Neuronal stem cell (in vitro differentiated cells): ENCODE measurements at regions not wholly inside any gene's neighbourhood (a gene's known extent, or its start where the extent isn't known, plus 50 kb on each side); places are given as distances from the start of the nearest gene placed in this dataset.

Source experiments
- DNase-seq: peaks from one replicate; pipeline ENCODE4 v3.0.0-alpha.2; 2013; ENCODE audit warnings: low spot score
- H2AFZ ChIP-seq: one replicate; pipeline ENCODE4 v1.6.1; 2013; ENCODE audit warnings: mild to moderate bottlenecking, low read length, inconsistent platforms
- H2AK5ac ChIP-seq: 2 replicates; pipeline ENCODE4 v1.6.1; 2013; ENCODE audit warnings: low read depth, mild to moderate bottlenecking, inconsistent platforms, low read length, moderate library complexity, mixed read lengths
- H2BK120ac ChIP-seq: 2 replicates; pipeline ENCODE4 v1.6.1; 2013; ENCODE audit warnings: low read depth, mild to moderate bottlenecking, inconsistent platforms, low read length, moderate library complexity, mixed read lengths
- H2BK12ac ChIP-seq: one replicate; pipeline ENCODE4 v1.6.1; 2013; ENCODE audit warnings: low read length, inconsistent platforms
- H2BK15ac ChIP-seq: 2 replicates; pipeline ENCODE4 v1.6.1; 2013; ENCODE audit warnings: mild to moderate bottlenecking, low read length, inconsistent platforms, mixed read lengths
- H2BK5ac ChIP-seq: one replicate; pipeline ENCODE4 v1.6.1; 2013; ENCODE audit warnings: inconsistent platforms, mild to moderate bottlenecking, low read length, moderate library complexity
- H3K14ac ChIP-seq: one replicate; pipeline ENCODE4 v1.6.1; 2013; ENCODE audit warnings: low read length, inconsistent platforms
- H3K18ac ChIP-seq: 2 replicates; pipeline ENCODE4 v1.6.1; 2013; ENCODE audit warnings: low read length, inconsistent platforms
- H3K23ac ChIP-seq: 2 replicates; pipeline ENCODE4 v1.6.1; 2013; ENCODE audit warnings: low read depth, mild to moderate bottlenecking, mixed read lengths, low read length, inconsistent platforms; ENCODE audit not compliant: poor library complexity
- H3K27ac ChIP-seq: replicated peaks from 3 replicates; pipeline ENCODE4 v1.5.1; 2013; ENCODE audit warnings: low read length, inconsistent platforms
- H3K27me3 ChIP-seq, 3 experiments: 2 replicates each; pipeline ENCODE4 v1.6.1; 2013; ENCODE audit warnings: low read length in 3 of 3, mild to moderate bottlenecking in 2 of 3, inconsistent platforms in 1 of 3, low read depth in 1 of 3, mixed read lengths in 1 of 3, moderate library complexity in 1 of 3; ENCODE audit not compliant: control insufficient read depth in 3 of 3, insufficient read depth in 3 of 3
- H3K36me3 ChIP-seq, 2 donors: replicated peaks in 1 of 2; 2 replicates each; pipeline ENCODE4 v1.6.1; 2013; ENCODE audit warnings: low read length in 2 of 2; ENCODE audit not compliant: control insufficient read depth in 2 of 2, insufficient read depth in 2 of 2
- H3K4ac ChIP-seq: 2 replicates; pipeline ENCODE4 v1.6.1; 2013; ENCODE audit warnings: inconsistent platforms, mild to moderate bottlenecking, low read length, moderate library complexity
- H3K4me1 ChIP-seq, 2 donors: 1 replicate in 1 of 2; 2 replicates in 1 of 2; pipeline ENCODE4 v1.6.1; 2013; ENCODE audit warnings: low read length in 2 of 2, low read depth in 1 of 2; ENCODE audit not compliant: control insufficient read depth in 2 of 2, insufficient read depth in 1 of 2
- H3K4me2 ChIP-seq: one replicate; pipeline ENCODE4 v1.6.1; 2013; ENCODE audit warnings: mild to moderate bottlenecking, low read length, inconsistent platforms; ENCODE audit not compliant: insufficient read depth, poor library complexity, severe bottlenecking
- H3K4me3 ChIP-seq, 2 donors: 2 replicates each; pipeline ENCODE4 v1.5.1; 2013; ENCODE audit warnings: low read length in 2 of 2, mild to moderate bottlenecking in 2 of 2, inconsistent platforms in 1 of 2, moderate library complexity in 1 of 2
- H3K79me1 ChIP-seq: one replicate; pipeline ENCODE4 v1.6.1; 2013; ENCODE audit warnings: low read depth, mild to moderate bottlenecking, inconsistent platforms, low read length, moderate library complexity
- H3K9ac ChIP-seq: one replicate; pipeline ENCODE4 v1.6.1; 2013; ENCODE audit warnings: mild to moderate bottlenecking, low read depth, low read length, inconsistent platforms; ENCODE audit not compliant: poor library complexity
- H3K9me3 ChIP-seq, 2 donors: replicated peaks in 1 of 2; 2 replicates each; pipeline versions ENCODE3 to v1.6.1; 2013; ENCODE audit warnings: low read length in 2 of 2, mild to moderate bottlenecking in 2 of 2, inconsistent platforms in 1 of 2, low read depth in 1 of 2, mixed read lengths in 1 of 2, moderate library complexity in 1 of 2; ENCODE audit not compliant: control insufficient read depth in 2 of 2, insufficient read depth in 1 of 2
- H4K8ac ChIP-seq: one replicate; pipeline ENCODE4 v1.6.1; 2013; ENCODE audit warnings: low read depth, mild to moderate bottlenecking, inconsistent platforms, low read length, moderate library complexity
- H4K91ac ChIP-seq: one replicate; pipeline ENCODE4 v1.6.1; 2013; ENCODE audit warnings: low read length, low read depth, mild to moderate bottlenecking, inconsistent platforms; ENCODE audit not compliant: poor library complexity
- WGBS, 2 donors: extraction: QIAGEN DNeasy Blood & Tissue Kit; methylation state at CpG; one replicate each; pipeline ENCODE4 v1.1.7; 2013; ENCODE audit warnings: missing lambda C conversion rate in 2 of 2, mixed read lengths in 1 of 2; ENCODE audit not compliant: insufficient read length in 2 of 2, insufficient replicate concordance in 1 of 2; ENCODE audit errors: extremely low coverage in 2 of 2; 5-methylcytosine and 5-hydroxymethylcytosine counted together

GRCh38 chr21:34235514-34235913 is 128.3 kb upstream of the KCNE2 start:
- Histone ChIP-seq H3K4me2 (no peak overlapping the region), H2BK120ac (no peak overlapping the region)

DNA sequence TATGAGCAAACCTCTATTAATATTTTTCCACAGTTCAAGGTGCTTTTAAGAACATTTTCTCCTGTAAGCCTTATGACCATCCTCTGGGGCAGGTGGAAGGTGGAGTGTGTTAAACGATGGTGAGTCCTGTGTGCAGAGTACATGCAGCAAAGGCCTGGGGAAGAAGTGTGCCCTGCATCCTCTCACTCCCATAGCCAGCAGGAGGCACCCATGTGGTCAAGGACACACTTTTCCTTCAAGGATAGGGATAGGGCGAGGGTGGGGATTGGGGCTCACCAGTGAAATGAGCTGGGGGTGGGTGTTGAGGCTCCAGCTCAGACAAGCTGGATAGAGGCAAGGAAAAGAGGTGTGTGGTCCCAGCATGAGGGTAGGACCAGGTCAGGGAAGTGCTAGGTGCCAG is 120.8 kb upstream of the KCNE2 start:
- Histone ChIP-seq H2BK12ac (no peak overlapping the region), H3K4me3 (no peak overlapping the region), H3K4me1 (no peaks in the 10 kb centered on the region), H4K8ac (no peak overlapping the region), H4K91ac (no peak overlapping the region), H3K27me3 (no peaks in the 10 kb centered on the region), H3K4ac (no peak overlapping the region), H2BK15ac (no peak overlapping the region), H2BK5ac (no peak overlapping the region), H3K4me2 (no peak overlapping the region), H3K18ac (peak overlapping the region; percentile 6), H2AFZ (no peak overlapping the region), H3K36me3 (peaks cover 0 to 2% of the 10 kb centered on the region in 2 donors), H2BK120ac (no peak overlapping the region), H3K23ac (no peak overlapping the region), H3K79me1 (no peaks in the 10 kb centered on the region), H3K27ac (no peak overlapping the region), H3K9ac (no peak overlapping the region), H2AK5ac (no peak overlapping the region), H3K9me3 (peaks cover 0 to 8% of the 10 kb centered on the region in 2 donors), H3K14ac (peak overlapping the region; percentile 1)
- DNase-seq: no peak
- WGBS, 2 donors: no CpG with 5 or more reads among the region's 2 CpGs

More at GRCh38 chr21:34235514-34235913, 128.3 kb upstream of the KCNE2 start:
- Histone ChIP-seq H3K18ac (no peak overlapping the region), H3K9ac (no peak overlapping the region), H4K8ac (no peak overlapping the region), H3K36me3 (no peaks in the 10 kb centered on the region), H3K27me3 (no peaks in the 10 kb centered on the region), H3K27ac (peak overlapping the region; percentile 40), H3K9me3 (peaks cover 2 to 3% of the 10 kb centered on the region in 2 donors), H4K91ac (no peak overlapping the region), H2AFZ (no peak overlapping the region), H3K4ac (no peak overlapping the region), H2BK15ac (no peak overlapping the region), H3K79me1 (no peaks in the 10 kb centered on the region), H3K4me1 (peaks cover 0 to 8% of the 10 kb centered on the region in 2 donors), H3K23ac (no peak overlapping the region), H2BK5ac (no peak overlapping the region), H3K4me3 (no peak overlapping the region), H3K14ac (no peak overlapping the region), H2BK12ac (no peak overlapping the region), H2AK5ac (no peak overlapping the region)
- peak; percentile 32 for DNase-seq
- no CpG with 5 or more reads among the region's 1 CpG for WGBS, 2 donors

GRCh38 chr21:34243562-34243961 is 120.2 kb upstream of the KCNE2 start:
- Histone ChIP-seq H4K8ac (no peak overlapping the region), H3K23ac (no peak overlapping the region), H3K36me3 (peaks cover 0 to 2% of the 10 kb centered on the region in 2 donors), H2AK5ac (no peak overlapping the region), H3K9me3 (peaks cover under 1 to 7% of the 10 kb centered on the region in 2 donors), H2BK12ac (no peak overlapping the region), H3K4ac (no peak overlapping the region), H3K9ac (no peak overlapping the region), H2BK120ac (no peak overlapping the region), H3K4me1 (no peaks in the 10 kb centered on the region), H3K4me3 (no peak overlapping the region), H4K91ac (no peak overlapping the region), H3K14ac (no peak overlapping the region), H2BK15ac (no peak overlapping the region), H3K18ac (no peak overlapping the region), H3K4me2 (no peak overlapping the region), H2AFZ (no peak overlapping the region), H3K27ac (no peak overlapping the region), H3K79me1 (no peaks in the 10 kb centered on the region), H3K27me3 (no peaks in the 10 kb centered on the region), H2BK5ac (no peak overlapping the region)
- WGBS, 2 donors: no CpG with 5 or more reads among the region's 1 CpG
- no peak for DNase-seq

DNA sequence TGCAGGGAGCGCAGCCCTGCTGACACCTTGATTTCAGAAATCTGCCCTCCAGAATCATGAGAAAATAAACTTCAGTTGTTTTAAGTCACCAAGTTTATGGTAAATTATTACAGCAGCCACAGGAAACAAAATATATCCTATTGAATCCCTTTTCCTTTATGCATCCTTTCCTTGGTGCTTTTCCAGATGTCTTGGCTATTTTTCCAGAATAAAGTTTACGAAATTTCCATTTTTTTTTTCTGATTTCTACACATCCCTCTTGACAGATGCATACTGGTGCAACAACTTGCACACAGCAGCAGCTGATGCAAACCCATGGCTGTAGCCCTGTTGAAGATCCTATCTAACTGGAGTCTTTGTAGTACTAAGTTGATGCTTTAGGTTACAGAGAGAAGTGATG is 111.1 kb upstream of the KCNE2 start:
- Histone ChIP-seq H3K9me3 (peaks cover 13 to 15% of the 10 kb centered on the region in 2 donors), H2BK5ac (no peak overlapping the region), H3K27ac (no peak overlapping the region), H3K14ac (no peak overlapping the region), H4K91ac (no peak overlapping the region), H3K4me2 (no peak overlapping the region), H3K18ac (no peak overlapping the region), H3K4ac (no peak overlapping the region), H2BK12ac (no peak overlapping the region), H3K27me3 (no peaks in the 10 kb centered on the region), H2AK5ac (no peak overlapping the region), H2BK15ac (no peak overlapping the region), H3K9ac (no peak overlapping the region), H4K8ac (no peak overlapping the region), H2BK120ac (no peak overlapping the region), H3K23ac (no peak overlapping the region), H3K79me1 (no peaks in the 10 kb centered on the region), H3K4me3 (no peak overlapping the region), H2AFZ (no peak overlapping the region), H3K4me1 (no peaks in the 10 kb centered on the region), H3K36me3 (peaks cover 0 to 1% of the 10 kb centered on the region in 2 donors)
- no peak for DNase-seq
- WGBS, 2 donors: no CpG with 5 or more reads among the region's 2 CpGs
